NCI-H2029 (cell line): ENCODE measurements at regions not wholly inside any gene's neighbourhood (a gene's known extent, or its start where the extent isn't known, plus 50 kb on each side); places are given as distances from the start of the nearest gene placed in this dataset.

Experiments
- DNase-seq: peaks from one replicate; lab custom pipeline; 2025; lab: John Stamatoyannopoulos, UW

DNA sequence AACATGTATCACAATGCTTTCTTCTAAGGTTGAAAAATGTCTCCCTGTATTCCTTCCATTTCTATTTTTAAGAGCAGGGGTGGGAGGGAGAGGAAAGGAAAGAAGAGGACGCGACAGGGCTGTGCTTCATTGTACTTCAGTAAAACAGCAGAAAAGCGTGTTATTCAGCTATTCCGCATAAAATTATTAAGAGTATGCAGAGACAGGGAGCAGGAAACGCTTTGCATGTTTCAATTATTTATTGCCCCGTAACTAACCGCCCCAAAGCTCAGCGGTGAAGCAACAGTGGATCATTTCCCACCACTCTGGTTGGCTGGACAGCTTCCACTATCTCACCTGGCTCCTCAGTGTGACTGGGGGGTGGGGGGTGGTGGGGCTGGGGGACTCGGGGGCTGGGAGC, 188.9 kb downstream of the TTLL2 start:
- no peak for DNase-seq

DNA sequence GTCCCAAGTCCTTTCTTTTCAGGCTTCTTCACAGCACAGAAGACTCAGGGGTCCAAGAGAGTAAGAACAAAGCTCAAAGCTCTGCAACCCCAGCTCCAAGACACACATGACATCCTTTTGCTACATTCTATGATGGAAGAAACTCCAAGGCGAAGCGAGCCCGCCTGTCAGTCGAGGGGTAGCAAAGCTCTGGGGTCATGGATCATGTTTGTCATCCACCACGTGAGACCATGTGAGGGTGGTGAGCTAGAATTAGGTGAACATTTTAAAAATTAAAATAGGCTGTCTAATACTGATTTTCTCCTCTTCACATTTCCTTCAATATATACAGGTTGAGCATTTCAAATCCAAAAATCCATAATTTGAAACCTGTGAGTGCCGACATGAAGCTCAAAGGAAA, 189.6 kb downstream of the TTLL2 start:
- DNase-seq: no peak

DNA sequence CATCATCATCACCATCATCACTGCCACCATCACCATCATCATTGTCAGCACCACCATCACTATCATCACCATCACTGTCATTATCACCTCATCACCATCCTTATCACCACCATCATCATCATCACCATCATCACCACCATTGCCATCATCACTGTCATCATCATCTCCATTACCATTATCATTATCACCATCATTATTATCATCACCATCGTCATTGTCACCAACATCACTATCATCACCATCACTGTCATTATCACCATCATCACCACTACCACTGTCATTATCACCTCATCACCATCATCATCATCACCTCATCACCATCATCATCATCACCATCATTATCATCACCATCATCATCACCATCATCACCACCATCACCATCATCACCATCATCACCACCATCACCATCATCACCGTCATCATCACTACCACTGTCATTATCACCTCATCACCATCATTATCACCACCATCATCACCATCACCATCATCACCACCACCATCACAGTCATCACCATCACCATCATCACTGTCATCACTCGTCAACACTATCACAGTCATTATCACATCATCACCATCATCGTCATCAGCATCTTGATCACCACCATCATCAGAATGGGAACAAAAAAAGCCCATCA, 191.1 kb downstream of the TTLL2 start:
- DNase-seq: no peak

DNA sequence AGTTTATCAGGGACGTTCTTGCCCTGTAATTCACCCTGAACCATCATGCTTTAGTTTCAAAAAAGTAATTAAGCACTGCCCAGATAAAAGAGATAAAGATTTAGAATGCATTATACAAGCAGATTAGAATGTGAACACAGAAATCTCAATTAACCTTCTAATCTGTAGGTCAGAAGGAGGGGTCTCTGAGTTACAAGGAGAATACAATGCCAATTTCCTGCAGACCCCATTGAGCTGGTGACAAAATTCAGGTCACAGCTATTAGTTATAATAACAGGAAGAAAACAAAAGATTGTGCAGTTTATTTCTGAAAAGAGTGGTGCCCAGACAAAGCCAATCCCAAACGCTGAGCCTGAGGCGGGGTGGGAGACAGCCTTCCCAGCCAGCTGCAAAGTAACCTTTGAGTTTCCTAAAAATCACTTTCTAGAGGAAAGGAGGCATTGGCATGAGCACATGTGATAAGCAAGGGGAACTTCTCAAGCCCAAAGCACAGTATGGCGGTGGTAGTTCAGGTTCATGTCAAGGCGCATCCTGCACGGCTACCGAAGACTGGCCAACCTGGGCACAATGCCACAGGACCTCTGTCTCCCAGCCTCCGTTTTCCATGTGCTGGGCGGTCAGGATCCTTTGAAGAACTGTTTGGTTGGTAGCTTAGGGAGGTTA, 192.5 kb downstream of the TTLL2 start:
- no peak for DNase-seq

DNA sequence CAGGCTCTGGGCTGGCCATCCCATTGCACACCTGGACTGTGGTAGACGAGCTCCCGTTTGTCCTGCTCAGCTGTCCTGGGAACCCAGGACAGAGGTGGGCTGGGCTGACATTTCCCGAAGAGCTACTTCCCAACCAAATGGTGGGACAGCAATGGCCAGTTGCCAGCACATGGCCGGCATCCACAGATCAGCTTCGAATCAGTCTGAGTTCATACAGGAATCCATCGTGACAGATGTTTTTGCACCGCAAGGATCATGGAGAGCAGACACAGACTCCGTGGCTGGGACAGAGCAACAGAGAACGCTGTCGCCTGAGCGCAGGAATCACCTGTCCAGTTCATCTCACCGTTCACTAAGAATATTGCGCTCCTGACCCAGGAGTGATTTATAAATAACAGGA, 198.5 kb downstream of the TTLL2 start:
- no peak for DNase-seq

DNA sequence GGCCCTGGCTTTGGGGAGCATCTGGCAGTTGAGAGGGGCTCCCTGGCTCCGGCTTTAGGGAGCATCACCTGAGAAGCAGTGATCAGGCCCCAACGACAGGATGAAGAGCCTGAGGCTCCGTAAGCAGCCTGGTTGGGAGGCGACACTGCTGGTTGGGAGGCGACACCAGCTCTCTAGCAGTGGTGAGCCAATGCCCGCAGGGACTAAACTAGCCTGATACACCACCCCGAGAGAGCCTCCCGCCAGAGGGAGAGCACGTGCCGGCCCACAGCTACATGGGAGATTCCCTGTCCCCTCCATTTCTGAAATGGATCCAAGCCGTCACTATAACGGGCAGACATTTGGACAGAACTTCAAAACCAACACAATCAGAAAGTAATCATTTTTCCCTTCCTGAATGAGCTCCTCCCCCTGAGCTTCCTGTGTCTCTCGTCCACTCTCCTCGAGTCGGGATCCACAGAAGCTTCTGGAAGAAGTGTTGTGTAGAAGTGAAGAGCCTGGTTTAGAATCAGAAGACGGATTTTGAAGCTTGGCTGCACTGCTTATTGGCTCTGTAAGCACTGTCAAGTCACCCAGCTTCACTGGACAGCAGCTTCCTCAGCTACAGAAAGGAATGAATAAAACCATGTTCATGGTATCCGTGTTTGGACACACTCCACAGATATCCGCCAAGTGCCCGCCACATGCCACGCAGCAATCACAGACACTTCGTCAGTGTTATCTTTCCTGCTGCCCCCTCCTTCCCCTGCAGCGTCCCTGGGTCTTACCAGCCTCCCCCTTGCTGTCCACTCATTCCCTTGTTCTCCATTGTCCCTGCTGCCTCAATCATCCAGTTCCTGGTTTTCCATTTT, 199.6 kb downstream of the TTLL2 start:
- no peak for DNase-seq

DNA sequence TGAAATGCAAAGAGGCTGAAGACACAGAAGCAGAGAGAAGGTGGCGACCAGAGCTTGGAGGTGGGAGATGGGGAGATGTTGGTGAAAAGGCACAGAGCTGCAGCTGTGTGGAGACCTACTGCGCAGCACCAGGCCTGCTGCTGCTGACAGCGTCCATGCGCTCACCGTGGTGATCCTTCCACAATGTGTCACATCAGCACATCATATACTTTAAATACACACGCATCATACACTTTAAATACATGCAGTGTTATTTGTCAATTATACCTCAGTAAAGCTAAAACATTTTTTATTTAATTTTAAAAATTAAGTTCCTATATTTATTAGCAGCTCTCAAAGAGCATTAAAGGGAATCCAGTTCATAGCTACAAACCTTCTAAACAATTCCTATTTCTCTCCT, 200.9 kb downstream of the TTLL2 start:
- DNase-seq: no peak

DNA sequence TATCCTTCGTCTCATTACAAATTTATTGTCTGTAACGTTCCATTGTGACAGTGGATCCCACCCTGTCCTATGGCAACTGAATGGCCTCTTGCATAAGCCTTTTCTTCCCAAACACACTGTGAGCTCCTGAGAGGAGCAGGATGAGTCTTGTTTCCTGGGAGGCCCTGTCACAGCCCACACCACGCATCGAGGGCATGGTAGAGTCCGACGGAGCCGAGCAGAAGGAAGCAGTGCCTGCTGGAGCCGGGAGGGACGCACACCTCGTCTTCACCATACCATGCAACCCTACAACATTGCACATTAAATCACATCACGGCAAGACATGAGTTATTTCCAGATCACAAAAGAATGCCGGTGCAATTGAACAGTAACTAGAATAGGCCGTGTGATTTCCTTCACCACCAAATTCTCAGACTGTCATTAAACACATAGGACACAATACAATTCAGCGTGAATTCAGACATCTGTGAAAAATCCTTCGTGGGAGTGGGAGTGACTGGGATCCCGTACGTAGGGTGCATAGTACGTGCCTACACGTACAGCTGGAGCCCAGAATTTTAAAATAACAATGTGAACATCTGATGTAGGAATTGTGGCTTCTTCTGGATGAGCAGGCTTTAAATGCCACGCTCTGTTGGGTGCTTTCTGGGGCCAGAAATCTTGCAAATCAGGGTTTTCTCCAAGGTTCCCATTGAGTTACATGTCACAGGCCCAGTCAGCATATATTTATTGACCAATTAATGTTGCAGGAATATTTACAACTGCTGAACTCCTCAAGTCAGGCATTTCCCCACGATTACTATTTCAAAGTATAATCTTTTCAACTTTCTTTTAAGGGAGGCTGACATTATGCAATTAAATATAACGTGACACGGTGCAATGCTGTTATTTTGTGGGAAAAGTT, 201.8 kb downstream of the TTLL2 start:
- no peak for DNase-seq

DNA sequence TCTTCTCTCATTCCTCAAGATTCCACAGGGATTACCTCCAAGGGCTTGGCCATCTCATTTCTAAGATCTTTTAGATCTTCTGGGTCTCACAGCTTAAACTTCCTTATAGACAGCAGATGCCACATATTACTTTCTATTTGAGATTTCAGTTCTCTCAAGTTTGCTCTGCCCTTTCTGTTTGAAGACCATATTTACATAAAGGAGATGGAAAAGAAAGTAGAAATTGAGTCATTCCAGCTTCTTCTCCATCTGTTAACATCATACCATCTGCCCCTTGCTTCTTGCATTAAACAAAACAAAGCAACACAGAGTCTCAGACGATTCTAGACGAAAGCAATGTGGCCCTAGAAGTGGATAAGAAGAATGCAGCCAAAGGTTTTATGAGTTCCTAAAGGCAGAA, 203.4 kb downstream of the TTLL2 start:
- no peak for DNase-seq

DNA sequence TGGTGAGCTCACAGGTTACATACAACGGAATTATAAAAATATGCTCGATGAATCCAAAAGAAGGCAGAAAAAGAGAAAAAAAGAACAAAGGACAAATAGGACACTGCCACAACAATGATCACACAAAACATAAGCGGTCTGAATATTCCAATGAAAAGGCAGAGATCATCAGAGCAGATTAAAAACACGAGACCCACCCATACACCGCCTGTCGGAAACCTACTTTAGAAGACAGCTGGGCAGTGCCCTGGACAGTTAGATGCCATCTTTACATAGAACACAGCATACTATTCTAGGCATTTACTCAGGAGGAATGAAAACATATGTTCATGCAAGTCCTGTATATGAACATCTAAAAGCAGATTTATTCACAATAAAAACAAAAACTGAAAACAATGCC, 204.1 kb downstream of the TTLL2 start:
- DNase-seq: no peak

DNA sequence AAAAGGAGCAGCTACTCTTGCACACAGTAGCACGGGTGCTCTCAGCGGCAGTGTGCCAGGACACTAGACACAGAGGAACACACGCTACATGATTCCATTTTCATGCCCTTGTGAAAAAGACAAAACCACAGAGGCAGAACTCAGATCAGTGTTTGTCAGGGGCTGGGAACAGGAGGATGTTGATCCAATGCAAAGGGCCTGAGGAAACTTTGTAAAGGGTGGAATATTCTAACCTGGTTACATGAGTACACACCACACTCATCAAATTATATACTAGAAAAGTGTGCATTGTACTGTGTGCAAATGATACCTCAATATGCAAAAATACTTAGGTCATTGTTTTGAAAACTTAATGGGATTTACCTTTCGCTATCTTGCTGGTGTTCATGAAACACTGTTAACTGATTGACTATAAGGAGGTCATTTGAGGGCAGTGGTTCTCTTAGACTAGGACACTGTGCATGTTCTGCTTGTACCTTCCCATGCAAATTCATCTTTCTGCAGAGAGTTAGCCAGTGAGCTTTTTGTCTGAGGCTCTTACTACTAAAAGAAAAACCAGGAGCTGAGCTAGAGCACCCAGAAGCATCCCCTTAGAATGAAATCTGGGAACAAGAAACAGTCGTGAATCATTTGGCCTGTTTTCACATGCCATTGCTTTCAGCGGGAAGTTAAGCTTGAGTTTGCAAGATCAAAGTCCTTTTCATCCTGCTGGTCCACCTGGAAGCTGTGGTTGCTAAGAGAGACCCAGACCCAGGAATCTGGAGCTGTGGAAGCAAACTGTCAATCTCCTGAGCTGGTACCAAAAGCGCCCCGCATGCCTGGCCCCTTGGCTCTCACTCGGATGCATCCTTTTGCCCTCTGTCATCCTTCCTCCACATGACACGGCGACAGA, 204.8 kb downstream of the TTLL2 start:
- no peak for DNase-seq

DNA sequence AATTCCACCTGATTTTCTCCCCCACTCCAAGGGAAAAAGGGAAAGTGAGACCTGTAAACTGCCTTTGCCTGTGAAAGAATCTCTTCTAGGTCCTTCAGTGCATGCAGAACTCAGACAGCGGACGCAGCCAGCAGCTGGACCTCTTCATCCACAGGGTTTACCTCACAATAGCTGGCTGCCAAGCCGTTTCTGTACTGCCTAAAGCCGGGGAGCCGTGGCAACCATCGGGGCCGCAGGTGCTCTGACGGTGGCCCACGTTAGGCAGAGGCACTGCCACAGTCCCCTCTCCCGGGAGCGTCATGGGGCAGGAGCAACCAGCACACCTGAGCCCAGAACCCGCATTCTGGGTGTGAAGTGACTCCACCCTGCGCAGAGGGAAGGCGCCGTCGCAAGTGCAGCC, 206.1 kb downstream of the TTLL2 start:
- no peak for DNase-seq

DNA sequence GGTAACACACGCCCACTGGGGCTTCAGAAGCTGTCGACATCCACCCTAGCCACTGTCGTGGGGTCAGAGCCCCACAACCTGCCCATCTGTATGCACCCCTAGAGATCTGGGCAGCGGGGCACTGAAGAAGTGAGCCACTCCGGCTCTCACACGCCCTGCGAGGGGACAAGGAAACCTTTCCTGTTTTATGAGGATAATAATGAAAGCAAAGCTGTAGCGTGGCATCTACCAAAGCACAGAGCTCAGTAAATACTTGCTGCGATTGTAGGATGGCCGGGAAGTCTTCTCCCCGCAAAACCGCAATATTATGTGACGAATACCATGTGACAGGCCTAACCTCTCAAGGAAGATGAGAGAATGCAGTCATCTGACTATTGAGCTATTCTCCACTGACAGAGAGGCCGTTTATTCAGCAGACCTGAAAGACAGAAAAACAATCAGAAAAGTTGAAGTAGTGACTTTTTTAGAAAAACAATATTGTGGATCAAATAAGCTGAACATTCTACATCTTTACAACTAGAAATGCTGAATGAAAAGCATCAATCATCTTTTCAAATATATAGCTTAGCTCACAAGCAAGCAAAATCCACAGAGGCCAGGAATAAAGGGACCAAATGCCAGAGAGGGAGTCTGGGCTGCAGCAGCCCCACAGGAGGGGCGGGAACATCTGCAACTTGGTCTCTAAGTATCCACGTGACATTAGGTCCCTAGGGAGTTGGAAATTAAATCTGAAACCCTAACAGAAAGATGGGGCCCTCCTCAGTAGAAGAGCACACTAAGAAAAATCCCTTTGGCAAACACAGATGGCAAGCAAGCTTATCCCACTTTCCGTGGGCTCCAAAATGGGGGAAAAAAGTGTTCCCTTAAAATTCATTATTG, 207.8 kb downstream of the TTLL2 start:
- no peak for DNase-seq

DNA sequence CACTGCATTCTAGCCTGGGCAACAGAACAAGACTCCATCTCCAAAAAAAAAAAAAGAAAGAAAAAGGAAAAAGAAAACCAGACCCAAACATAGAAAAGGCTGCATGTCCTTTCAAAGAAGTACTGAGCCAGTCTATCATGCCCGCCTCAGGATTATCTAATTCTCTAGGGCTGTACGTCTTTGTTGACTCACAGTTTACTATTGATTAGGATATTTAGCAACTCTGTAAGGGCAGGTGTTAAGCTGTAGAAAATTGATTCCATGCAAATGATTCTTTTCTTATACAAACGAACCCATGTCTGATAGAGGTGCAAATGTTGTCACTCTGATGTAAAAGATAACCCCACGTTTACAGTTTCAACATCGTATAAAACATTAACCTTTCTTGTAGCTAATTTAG, 209.0 kb downstream of the TTLL2 start:
- no peak for DNase-seq

DNA sequence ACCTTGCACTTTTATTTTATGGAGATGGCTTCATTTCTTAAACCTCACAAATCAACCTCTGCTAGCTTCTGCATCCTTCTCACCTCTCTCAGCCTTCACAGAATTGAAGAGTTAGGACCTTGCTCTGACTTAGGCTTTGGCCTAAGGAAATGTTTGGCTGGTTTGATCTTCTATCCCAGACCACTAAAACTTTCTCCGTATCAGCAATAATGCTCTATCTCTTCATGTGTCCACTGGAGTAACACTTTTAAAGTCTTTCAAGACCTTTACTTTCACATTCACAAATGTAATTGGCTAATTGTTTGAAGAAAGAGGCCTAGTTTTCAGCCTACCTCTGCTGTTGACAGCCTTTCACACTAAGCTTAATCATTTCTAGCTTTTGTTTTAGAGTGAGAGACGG, 212.9 kb downstream of the TTLL2 start:
- DNase-seq: no peak

DNA sequence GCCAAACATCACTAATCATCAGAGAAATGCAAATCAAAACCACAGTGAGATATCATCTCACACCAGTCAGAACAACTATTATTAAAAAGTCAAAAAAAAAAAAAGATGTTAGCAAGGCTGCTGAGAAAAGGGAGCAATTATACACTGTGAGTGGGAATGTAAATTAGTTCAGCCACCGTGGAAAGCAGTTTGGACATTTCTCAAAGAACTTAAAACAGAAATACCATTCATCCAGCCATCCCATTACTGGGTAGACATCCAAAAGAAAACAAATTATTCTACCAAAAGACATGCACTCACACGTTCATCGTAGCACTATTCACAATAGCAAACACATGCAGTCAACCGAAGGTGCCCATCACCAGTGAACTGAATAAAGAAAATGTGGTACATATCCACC, 213.9 kb downstream of the TTLL2 start:
- no peak for DNase-seq

DNA sequence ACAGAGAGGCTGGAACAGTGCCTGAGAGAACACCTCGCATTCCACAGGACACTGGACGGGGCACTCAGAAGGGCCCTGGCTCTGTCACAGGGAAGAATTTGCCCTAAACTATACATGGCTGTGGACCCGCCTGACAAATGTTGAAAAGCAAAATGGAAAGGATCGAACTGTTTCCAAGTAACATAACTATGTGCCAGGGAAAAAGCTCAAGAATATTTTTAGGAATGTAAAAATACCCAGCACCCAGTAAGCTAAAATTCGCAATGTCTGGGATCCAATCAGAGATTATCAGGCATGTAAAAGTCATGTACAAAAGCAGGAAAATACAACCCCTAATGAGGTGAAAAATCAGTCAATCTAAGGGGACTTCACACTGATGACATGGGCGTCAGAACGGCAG, 215.9 kb downstream of the TTLL2 start:
- DNase-seq: no peak

DNA sequence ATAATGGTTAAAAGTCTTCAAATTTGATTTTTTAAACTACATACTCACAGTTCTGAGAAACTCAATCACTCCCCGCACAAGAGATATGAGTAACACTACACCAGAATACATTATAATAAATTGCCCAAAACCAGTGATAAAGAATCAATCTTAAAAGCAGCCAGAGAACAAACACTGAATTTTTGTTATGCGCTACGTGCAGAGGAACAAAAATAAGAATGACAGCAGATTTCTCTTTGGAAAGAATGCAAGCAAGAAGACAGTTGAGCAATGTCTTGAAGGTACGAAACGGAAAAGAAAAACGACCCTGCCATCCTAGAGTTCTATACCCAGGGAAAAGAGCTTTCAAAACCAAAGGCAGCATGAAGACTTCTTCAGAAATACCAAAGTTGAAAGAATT, 216.7 kb downstream of the TTLL2 start:
- DNase-seq: no peak

DNA sequence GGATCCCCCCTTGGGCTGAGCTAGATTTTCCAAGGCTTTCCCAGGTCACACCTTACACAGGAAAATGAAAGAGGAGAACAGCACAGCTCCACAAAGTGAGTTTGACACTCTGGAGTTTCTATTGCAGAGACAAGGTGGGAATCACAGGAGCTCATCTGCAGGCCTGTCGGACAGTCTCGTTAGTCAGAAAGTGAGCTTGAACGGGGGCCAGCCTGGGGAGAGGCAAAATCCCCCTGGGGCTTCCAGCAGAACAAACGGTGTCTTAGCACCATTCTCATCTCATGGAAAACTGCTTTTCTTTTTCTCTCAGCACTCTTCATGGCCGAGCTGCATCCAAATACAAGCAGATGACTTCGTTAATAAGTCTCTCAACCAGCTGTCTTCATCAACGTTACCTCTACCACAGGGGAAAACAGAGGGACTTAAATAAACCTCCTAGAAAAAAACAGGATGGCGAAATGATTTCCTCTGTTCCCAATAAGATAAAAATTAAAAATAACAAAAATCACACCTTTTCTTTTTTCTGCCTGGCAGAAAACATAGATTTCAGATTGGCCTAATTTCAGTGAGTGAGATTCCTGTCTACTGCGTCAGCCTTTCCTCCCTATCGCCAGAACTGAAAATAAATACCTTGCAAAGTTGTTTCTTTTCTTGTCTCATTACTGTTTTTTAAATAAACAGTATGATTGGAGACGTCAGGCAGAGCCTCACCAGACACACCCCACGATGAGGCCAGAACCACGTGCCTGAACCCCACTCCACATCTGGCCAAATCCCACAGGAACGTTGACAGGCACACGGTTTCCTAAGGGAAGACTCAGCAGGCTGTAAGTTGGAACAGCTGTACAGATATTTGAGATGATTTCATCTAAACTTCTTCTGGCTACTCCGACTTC, 219.0 kb downstream of the TTLL2 start:
- no peak for DNase-seq
